Mesenchymal stem cell (in vitro differentiated cells and primary cell): ENCODE measurements at regions not wholly inside any gene's neighbourhood (a gene's known extent, or its start where the extent isn't known, plus 50 kb on each side); places are given as distances from the start of the nearest gene placed in this dataset.

Source experiments
- DNase-seq: peaks from one replicate; pipeline ENCODE4 v3.0.0-alpha.2; 2013
- H2AFZ ChIP-seq: one replicate; pipeline ENCODE4 v1.6.1; 2013; ENCODE audit warnings: low read depth, mild to moderate bottlenecking, control low read depth, inconsistent platforms, low read length, moderate library complexity
- H2AK5ac ChIP-seq: 2 replicates; pipeline ENCODE4 v1.6.1; 2013; ENCODE audit warnings: low read length, moderate library complexity, mild to moderate bottlenecking, inconsistent platforms; ENCODE audit not compliant: severe bottlenecking
- H2BK120ac ChIP-seq: one replicate; pipeline ENCODE4 v1.6.1; 2013; ENCODE audit warnings: low read depth, mild to moderate bottlenecking, inconsistent platforms, low read length, moderate library complexity
- H2BK12ac ChIP-seq, 2 experiments: one replicate each; pipeline ENCODE4 v1.6.1; 2013; ENCODE audit warnings: inconsistent platforms in 2 of 2, low read length in 2 of 2, mild to moderate bottlenecking in 2 of 2, moderate library complexity in 2 of 2, control low read depth in 1 of 2
- H2BK15ac ChIP-seq: one replicate; pipeline ENCODE4 v1.6.1; 2013; ENCODE audit warnings: mild to moderate bottlenecking, low read depth, inconsistent platforms; ENCODE audit not compliant: poor library complexity, severe bottlenecking
- H2BK5ac ChIP-seq: 2 replicates; pipeline ENCODE4 v1.6.1; 2013; ENCODE audit warnings: low read depth, mild to moderate bottlenecking, low read length, control low read depth, inconsistent platforms; ENCODE audit not compliant: poor library complexity, severe bottlenecking
- H3K14ac ChIP-seq, 2 experiments: one replicate each; pipeline ENCODE4 v1.6.1; 2013; ENCODE audit warnings: inconsistent platforms in 2 of 2, low read length in 2 of 2, control low read depth in 1 of 2, mild to moderate bottlenecking in 1 of 2, moderate library complexity in 1 of 2
- H3K18ac ChIP-seq, 2 experiments: one replicate each; pipeline ENCODE4 v1.6.1; 2013; ENCODE audit warnings: inconsistent platforms in 2 of 2, low read length in 2 of 2, control low read depth in 1 of 2, low read depth in 1 of 2, mild to moderate bottlenecking in 1 of 2
- H3K23ac ChIP-seq, 2 experiments: one replicate each; pipeline ENCODE4 v1.6.1; 2013; ENCODE audit warnings: inconsistent platforms in 2 of 2, low read length in 2 of 2, mild to moderate bottlenecking in 2 of 2, moderate library complexity in 2 of 2, control low read depth in 1 of 2
- H3K27ac ChIP-seq: 2 replicates; pipeline ENCODE4 v1.5.1; 2013; ENCODE audit warnings: mild to moderate bottlenecking, moderate library complexity, low read length, control low read depth, inconsistent platforms; ENCODE audit not compliant: poor library complexity, severe bottlenecking
- H3K27me3 ChIP-seq, 2 experiments: 2 replicates each; pipeline versions ENCODE4 v1.6.1 to v1.7.0; 2013; ENCODE audit warnings: low read length in 2 of 2, mild to moderate bottlenecking in 2 of 2, moderate library complexity in 2 of 2, control low read depth in 1 of 2, inconsistent platforms in 1 of 2; ENCODE audit not compliant: control insufficient read depth in 1 of 2, insufficient read depth in 1 of 2
- H3K36me3 ChIP-seq, 2 experiments: 2 replicates each; pipeline versions ENCODE4 v1.6.1 to v1.7.0; 2013; ENCODE audit warnings: low read length in 2 of 2, control low read depth in 1 of 2, inconsistent platforms in 1 of 2, low read depth in 1 of 2, mild to moderate bottlenecking in 1 of 2; ENCODE audit not compliant: insufficient read depth in 2 of 2, control insufficient read depth in 1 of 2
- H3K4ac ChIP-seq, 2 experiments: one replicate each; pipeline ENCODE4 v1.6.1; 2013; ENCODE audit warnings: inconsistent platforms in 2 of 2, low read length in 2 of 2, mild to moderate bottlenecking in 2 of 2, moderate library complexity in 2 of 2, control low read depth in 1 of 2, low read depth in 1 of 2
- H3K4me1 ChIP-seq: 2 replicates; pipeline ENCODE4 v1.6.1; 2013; ENCODE audit warnings: low read depth, low read length, control low read depth; ENCODE audit not compliant: control insufficient read depth, insufficient read depth
- H3K4me2 ChIP-seq: 2 replicates; pipeline ENCODE4 v1.6.1; 2013; ENCODE audit warnings: low read length, mild to moderate bottlenecking, inconsistent platforms; ENCODE audit not compliant: poor library complexity, severe bottlenecking
- H3K4me3 ChIP-seq, 2 experiments: 2 replicates each; pipeline versions ENCODE4 v1.5.1 to v1.7.0; 2013; ENCODE audit warnings: low read length in 2 of 2, mild to moderate bottlenecking in 2 of 2, control low read depth in 1 of 2, low read depth in 1 of 2; ENCODE audit not compliant: insufficient read depth in 1 of 2
- H3K79me1 ChIP-seq: replicated peaks from 2 replicates; pipeline ENCODE4 v1.6.1; 2013; ENCODE audit warnings: mild to moderate bottlenecking, control low read depth, low read length, inconsistent platforms; ENCODE audit not compliant: poor library complexity, severe bottlenecking
- H3K9ac ChIP-seq: 2 replicates; pipeline ENCODE4 v1.7.0; 2013; ENCODE audit warnings: mild to moderate bottlenecking, low read length, moderate library complexity
- H3K9me3 ChIP-seq: 2 replicates; pipeline ENCODE4 v1.7.0; 2013; ENCODE audit warnings: mild to moderate bottlenecking, low read length; ENCODE audit not compliant: control insufficient read depth
- H4K8ac ChIP-seq: one replicate; pipeline ENCODE4 v1.6.1; 2013; ENCODE audit warnings: inconsistent platforms, mild to moderate bottlenecking, low read length, moderate library complexity
- H4K91ac ChIP-seq: one replicate; pipeline ENCODE4 v1.6.1; 2013; ENCODE audit warnings: mild to moderate bottlenecking, low read length, inconsistent platforms
- WGBS: methylation state at CpG from one replicate; pipeline ENCODE4 v1.1.7; 2013; ENCODE audit warnings: mixed read lengths; 5-methylcytosine and 5-hydroxymethylcytosine counted together

DNA sequence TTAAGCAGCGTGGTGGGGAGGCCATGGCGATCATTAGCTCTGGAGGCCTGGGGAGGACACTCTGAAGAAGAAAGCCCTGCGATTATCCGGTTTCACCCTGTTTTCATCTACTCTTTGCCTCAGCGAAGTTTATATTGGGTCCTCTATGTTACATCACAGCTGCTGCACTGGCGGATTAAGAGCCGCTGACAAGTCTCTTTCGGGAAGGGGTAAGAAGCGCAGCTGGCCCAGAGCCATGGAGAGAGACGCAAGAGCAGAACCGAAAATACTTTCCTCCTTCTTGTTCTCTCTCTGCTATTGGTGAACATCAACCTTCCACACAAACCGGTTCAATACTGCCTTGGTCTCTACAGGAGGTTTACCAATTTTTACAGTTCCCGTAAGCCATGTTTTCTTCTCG, 291.5 kb downstream of the FAM72C start:
- no peaks in the 10 kb centered on the region for H3K4me1 ChIP-seq
- no peak overlapping the region for H3K14ac ChIP-seq
- 78% methylated on average over 14 of the region's 14 CpGs for WGBS
- H3K9me3 ChIP-seq, result no peaks in the 10 kb centered on the region
- H2BK15ac ChIP-seq, result no peak overlapping the region
- H2AK5ac ChIP-seq, result no peak overlapping the region
- no peak overlapping the region for H3K18ac ChIP-seq
- no peaks in the 10 kb centered on the region for H3K36me3 ChIP-seq
- no peak overlapping the region for H4K91ac ChIP-seq
- H3K27ac ChIP-seq, result no peak overlapping the region
- H3K27me3 ChIP-seq, result peaks cover 0 to 7% of the 10 kb centered on the region in 2 experiments
- H2BK120ac ChIP-seq, result no peak overlapping the region
- no peak overlapping the region for H2BK12ac ChIP-seq
- H3K23ac ChIP-seq, result no peak overlapping the region
- H3K9ac ChIP-seq, result no peak overlapping the region
- no peak for DNase-seq
- H2BK5ac ChIP-seq, result no peak overlapping the region
- no peak overlapping the region for H4K8ac ChIP-seq
- H2AFZ ChIP-seq, result no peak overlapping the region
- H3K4me3 ChIP-seq, result no peak overlapping the region
- no peak overlapping the region for H3K4me2 ChIP-seq
- H3K4ac ChIP-seq, result no peak overlapping the region
- no peaks in the 10 kb centered on the region for H3K79me1 ChIP-seq

DNA sequence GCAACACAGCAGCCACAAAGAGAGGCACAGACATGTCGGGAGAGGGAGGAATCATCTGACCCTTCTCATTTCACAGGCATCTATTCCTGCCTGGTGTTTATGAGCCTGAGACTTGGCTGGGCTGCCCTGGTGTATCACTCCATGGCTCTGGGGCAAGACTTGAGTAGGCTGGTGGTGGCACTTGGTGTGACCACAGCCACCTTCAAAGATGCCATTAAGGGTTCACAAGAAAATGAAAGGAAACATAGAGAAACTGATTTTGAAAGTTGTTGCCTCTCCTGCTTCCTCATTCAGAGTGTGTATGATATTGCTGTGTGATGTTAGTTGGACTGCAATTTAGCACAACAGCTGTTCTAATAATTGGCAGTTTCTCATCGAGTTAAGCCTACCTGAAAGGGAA, 298.8 kb downstream of the FAM72C start:
- 69% methylated on average over 2 of the region's 2 CpGs for WGBS
- no peak overlapping the region for H3K4ac ChIP-seq
- H2BK120ac ChIP-seq, result no peak overlapping the region
- H3K79me1 ChIP-seq, result no peaks in the 10 kb centered on the region
- peaks cover 4% of the 10 kb centered on the region for H3K9me3 ChIP-seq
- no peaks in the 10 kb centered on the region for H3K36me3 ChIP-seq
- H2AFZ ChIP-seq, result no peak overlapping the region
- no peaks in the 10 kb centered on the region for H3K4me1 ChIP-seq
- H3K14ac ChIP-seq, result no peak overlapping the region
- H3K9ac ChIP-seq, result no peak overlapping the region
- no peak overlapping the region for H3K4me3 ChIP-seq
- no peak overlapping the region for H4K91ac ChIP-seq
- no peak overlapping the region for H4K8ac ChIP-seq
- H2BK5ac ChIP-seq, result no peak overlapping the region
- no peak for DNase-seq
- no peak overlapping the region for H3K18ac ChIP-seq
- H2BK12ac ChIP-seq, result no peak overlapping the region
- no peak overlapping the region for H3K27ac ChIP-seq
- no peak overlapping the region for H2BK15ac ChIP-seq
- H3K23ac ChIP-seq, result no peak overlapping the region
- no peak overlapping the region for H2AK5ac ChIP-seq
- H3K27me3 ChIP-seq, result peaks cover 0 to 29% of the 10 kb centered on the region in 2 experiments
- H3K4me2 ChIP-seq, result no peak overlapping the region

DNA sequence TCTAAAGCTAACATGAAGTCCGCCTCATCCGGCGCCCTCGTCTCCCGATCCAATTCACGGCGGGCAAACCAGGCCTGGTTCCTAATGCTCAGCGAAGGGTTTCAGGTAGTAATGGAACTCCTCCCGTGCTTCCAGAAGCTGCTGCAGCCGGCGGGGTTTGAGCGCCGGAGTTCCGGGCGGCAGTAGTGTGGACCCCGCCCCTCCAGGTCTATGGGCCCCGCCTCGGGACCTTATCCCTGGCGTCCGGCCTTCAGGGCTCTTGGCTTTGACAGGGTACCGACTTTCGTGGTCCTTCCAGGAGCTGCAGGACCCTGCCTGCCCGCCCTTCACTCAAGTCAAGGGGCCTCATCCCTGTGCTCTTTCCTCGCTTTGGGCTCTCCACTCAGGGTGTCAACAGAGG, 304.1 kb downstream of the FAM72C start:
- no peak overlapping the region for H3K14ac ChIP-seq
- no peak overlapping the region for H2BK15ac ChIP-seq
- no peak overlapping the region for H2BK12ac ChIP-seq
- no peaks in the 10 kb centered on the region for H3K79me1 ChIP-seq
- H3K4me3 ChIP-seq, result no peak overlapping the region
- H2AFZ ChIP-seq, result no peak overlapping the region
- peaks cover 4% of the 10 kb centered on the region for H3K9me3 ChIP-seq
- H3K4ac ChIP-seq, result no peak overlapping the region
- H2AK5ac ChIP-seq, result no peak overlapping the region
- H3K4me2 ChIP-seq, result no peak overlapping the region
- no peak overlapping the region for H3K27ac ChIP-seq
- H3K23ac ChIP-seq, result no peak overlapping the region
- H3K9ac ChIP-seq, result no peak overlapping the region
- peaks cover 0 to 47% of the 10 kb centered on the region in 2 experiments for H3K27me3 ChIP-seq
- no peak overlapping the region for H3K18ac ChIP-seq
- 89% methylated on average over 23 of the region's 24 CpGs for WGBS
- DNase-seq, result no peak
- no peaks in the 10 kb centered on the region for H3K4me1 ChIP-seq
- no peaks in the 10 kb centered on the region for H3K36me3 ChIP-seq
- H4K91ac ChIP-seq, result no peak overlapping the region
- H4K8ac ChIP-seq, result no peak overlapping the region
- no peak overlapping the region for H2BK120ac ChIP-seq
- H2BK5ac ChIP-seq, result no peak overlapping the region

DNA sequence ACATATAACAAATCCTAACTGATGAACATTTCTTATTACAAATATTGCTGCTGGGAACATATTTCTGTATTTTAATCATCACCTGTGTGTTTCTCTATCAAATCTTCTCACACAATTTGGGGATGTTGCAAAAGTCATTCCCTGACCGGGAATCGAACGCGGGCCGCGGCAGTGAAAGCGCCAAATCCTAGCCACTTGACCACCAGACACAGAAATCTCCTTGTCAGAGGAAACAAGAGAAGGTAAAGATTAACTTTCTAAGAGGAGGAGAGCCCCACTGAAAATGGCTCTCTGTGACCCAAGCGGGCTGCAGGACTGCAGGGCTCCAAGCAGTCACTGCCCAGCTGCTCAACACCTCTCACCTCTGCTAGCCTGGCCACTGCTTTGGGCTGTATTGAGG, 304.9 kb downstream of the FAM72C start:
- Histone ChIP-seq H3K9me3 (peaks cover 4% of the 10 kb centered on the region), H2BK120ac (no peak overlapping the region)
- 40% methylated on average over 1 of the region's 8 CpGs for WGBS

More for the DNA sequence above, 304.9 kb downstream of the FAM72C start:
- Histone ChIP-seq H3K9ac (no peak overlapping the region), H3K4me2 (no peak overlapping the region), H3K4me3 (no peak overlapping the region), H4K91ac (no peak overlapping the region), H3K18ac (no peak overlapping the region), H3K27me3 (peaks cover 0 to 47% of the 10 kb centered on the region in 2 experiments), H3K23ac (no peak overlapping the region), H3K79me1 (no peaks in the 10 kb centered on the region), H3K27ac (no peak overlapping the region), H3K4ac (no peak overlapping the region), H2BK15ac (no peak overlapping the region), H2AFZ (no peak overlapping the region), H3K14ac (no peak overlapping the region), H2BK5ac (no peak overlapping the region), H4K8ac (no peak overlapping the region), H2BK12ac (no peak overlapping the region), H3K36me3 (no peaks in the 10 kb centered on the region), H3K4me1 (no peaks in the 10 kb centered on the region), H2AK5ac (no peak overlapping the region)
- no peak for DNase-seq
